PC-3 (cell line): ENCODE measurements at regions not wholly inside any gene's neighbourhood (a gene's known extent, or its start where the extent isn't known, plus 50 kb on each side); places are given as distances from the start of the nearest gene placed in this dataset.

ENCODE experiments used
- ATAC-seq: fragments of 200-7000 bp; cut with Tn5 transposase; 2 replicates; pipeline ENCODE4 v1.9.1; 2020; ENCODE audit warnings: mild to moderate bottlenecking, moderate library complexity
- BruUV-seq: library from RNA; stranded (reverse); fragments of 400-500 nt; replicated peaks from 2 replicates; lab custom pipeline; 2021; lab: Mats Ljungman, UMichigan
- CTCF ChIA-PET: fragments of 300-600 bp; sonication (Branson Sonifier 250); formaldehyde crosslinking; loops from one replicate; lab custom pipeline; 2022; ENCODE audit warnings: antibody characterized with exemption; lab: Charles Lee
- POLR2A ChIA-PET: fragments of 300-600 bp; sonication (Branson Sonifier 250); formaldehyde crosslinking; loops from one replicate; lab custom pipeline; 2022; ENCODE audit warnings: antibody characterized with exemption; ENCODE audit not compliant: unreplicated experiment; lab: Charles Lee
- DNase-seq: peaks from one replicate; pipeline ENCODE4 v3.0.0-alpha.2; 2015
- H2AFZ ChIP-seq: fragments of 300-600 bp; sonication (generic); 2 replicates; pipeline ENCODE4 v1.6.0; 2016; ENCODE audit warnings: antibody characterized with exemption, low read length
- H3F3A ChIP-seq: fragments of 300-600 bp; sonication (generic); one replicate; pipeline ENCODE4 v1.6.0; 2017; ENCODE audit warnings: antibody characterized with exemption, low read length, control low read depth, mild to moderate bottlenecking; ENCODE audit not compliant: unreplicated experiment
- H3K27ac ChIP-seq: fragments of 300-600 bp; sonication (generic); 2 replicates; pipeline ENCODE4 v1.5.1; 2016; ENCODE audit warnings: mild to moderate bottlenecking, low read length
- H3K27me3 ChIP-seq: fragments of 300-600 bp; sonication (generic); 2 replicates; pipeline ENCODE4 v1.6.1; 2016; ENCODE audit warnings: low read length, mixed read lengths
- H3K36me3 ChIP-seq: fragments of 300-600 bp; sonication (generic); 2 replicates; pipeline ENCODE4 v1.6.1; 2016; ENCODE audit warnings: low read depth, mixed run types, low read length, mixed read lengths
- H3K4me1 ChIP-seq: fragments of 300-600 bp; sonication (generic); 2 replicates; pipeline ENCODE4 v1.5.1; 2016; ENCODE audit warnings: low read length; ENCODE audit not compliant: insufficient read depth
- H3K4me2 ChIP-seq: fragments of 300-600 bp; sonication (generic); 2 replicates; pipeline ENCODE4 v1.6.0; 2016; ENCODE audit warnings: low read length
- H3K4me3 ChIP-seq: fragments of 300-600 bp; sonication (generic); 2 replicates; pipeline ENCODE4 v1.5.1; 2016; ENCODE audit warnings: mild to moderate bottlenecking, low read length, mixed read lengths
- H3K79me2 ChIP-seq: fragments of 300-600 bp; sonication (generic); 2 replicates; pipeline ENCODE4 v1.6.1; 2017; ENCODE audit warnings: low read length, mixed read lengths
- H3K9ac ChIP-seq: fragments of 300-600 bp; sonication (generic); 2 replicates; pipeline ENCODE4 v1.6.0; 2016; ENCODE audit warnings: mild to moderate bottlenecking, low read length
- H3K9me2 ChIP-seq: fragments of 300-600 bp; sonication (generic); replicated peaks from 2 replicates; pipeline ENCODE4 v1.6.1; 2016; ENCODE audit warnings: mixed run types, low read length, mixed read lengths
- H3K9me3 ChIP-seq: fragments of 300-600 bp; sonication (generic); 2 replicates; pipeline ENCODE4 v1.6.1; 2016; ENCODE audit warnings: low read length, mixed read lengths
- H4K20me1 ChIP-seq: fragments of 300-600 bp; sonication (generic); 2 replicates; pipeline ENCODE4 v1.6.1; 2016; ENCODE audit warnings: low read length, mixed read lengths
- EZH2 ChIP-seq: fragments of 300-600 bp; sonication (generic); IDR thresholded peaks from one replicate; pipeline ENCODE4 v1.6.1; 2017; ENCODE audit warnings: antibody characterized with exemption, mild to moderate bottlenecking, low read length; ENCODE audit not compliant: unreplicated experiment
- EZH2phosphoT487 ChIP-seq: fragments of 300-600 bp; sonication (generic); IDR thresholded peaks from 2 replicates; pipeline ENCODE4 v1.6.1; 2018; ENCODE audit warnings: mild to moderate bottlenecking, antibody characterized with exemption, low read length, borderline replicate concordance
- intact Hi-C: fragments of 100-400 bp; cut with micrococcal nuclease; formaldehyde crosslinking; loops from 2 replicates; pipeline ENCODE4 v1.9.0; 2023
- TF ChIP-seq, protein P1 (sequence below): fragments of 300-600 bp; sonication (generic); conservative IDR thresholded peaks from 2 replicates; pipeline ENCODE4 v1.5.1; 2017; ENCODE audit warnings: antibody characterized with exemption, low read depth, mild to moderate bottlenecking, low read length

DNA sequence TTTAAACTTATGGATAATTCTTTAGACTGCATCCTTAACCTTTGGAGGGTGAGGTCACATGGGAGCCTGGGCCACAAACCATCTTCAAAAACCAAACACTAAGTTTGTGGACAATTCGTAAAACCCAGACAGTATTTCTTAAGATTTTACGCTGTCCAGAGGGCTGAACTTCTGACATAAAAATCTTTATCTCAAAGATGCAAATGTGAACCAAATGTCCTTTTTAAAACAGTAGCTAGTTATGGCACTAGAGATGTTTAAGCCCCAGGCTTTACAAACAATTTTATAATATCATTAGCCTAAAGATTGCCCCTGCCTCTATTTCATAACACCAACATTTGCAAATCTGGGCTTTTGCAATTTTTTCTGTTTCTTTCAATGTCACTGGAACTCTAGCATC lies 287.2 kb downstream of the SATB1 start:
- ATAC-seq (no peak), DNase-seq (no peak)
- POLR2A ChIA-PET: no interaction called here
- no TSS peak for BruUV-seq
- TF ChIP-seq, protein P1, sequence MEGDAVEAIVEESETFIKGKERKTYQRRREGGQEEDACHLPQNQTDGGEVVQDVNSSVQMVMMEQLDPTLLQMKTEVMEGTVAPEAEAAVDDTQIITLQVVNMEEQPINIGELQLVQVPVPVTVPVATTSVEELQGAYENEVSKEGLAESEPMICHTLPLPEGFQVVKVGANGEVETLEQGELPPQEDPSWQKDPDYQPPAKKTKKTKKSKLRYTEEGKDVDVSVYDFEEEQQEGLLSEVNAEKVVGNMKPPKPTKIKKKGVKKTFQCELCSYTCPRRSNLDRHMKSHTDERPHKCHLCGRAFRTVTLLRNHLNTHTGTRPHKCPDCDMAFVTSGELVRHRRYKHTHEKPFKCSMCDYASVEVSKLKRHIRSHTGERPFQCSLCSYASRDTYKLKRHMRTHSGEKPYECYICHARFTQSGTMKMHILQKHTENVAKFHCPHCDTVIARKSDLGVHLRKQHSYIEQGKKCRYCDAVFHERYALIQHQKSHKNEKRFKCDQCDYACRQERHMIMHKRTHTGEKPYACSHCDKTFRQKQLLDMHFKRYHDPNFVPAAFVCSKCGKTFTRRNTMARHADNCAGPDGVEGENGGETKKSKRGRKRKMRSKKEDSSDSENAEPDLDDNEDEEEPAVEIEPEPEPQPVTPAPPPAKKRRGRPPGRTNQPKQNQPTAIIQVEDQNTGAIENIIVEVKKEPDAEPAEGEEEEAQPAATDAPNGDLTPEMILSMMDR: no peak
- TF ChIP-seq EZH2phosphoT487 (no peak), EZH2 (no peak)
- no peaks in the 10 kb centered on the region for H3K27me3 ChIP-seq
- no peaks in the 10 kb centered on the region for H3K79me2 ChIP-seq
- H3K4me1 ChIP-seq: peaks cover 18% of the 10 kb centered on the region
- H3K9ac ChIP-seq: no peak overlapping the region
- no peak overlapping the region for H3K27ac ChIP-seq
- H2AFZ ChIP-seq: no peak overlapping the region
- H3K9me3 ChIP-seq: no peaks in the 10 kb centered on the region
- intact Hi-C loops: no loop called here
- CTCF ChIA-PET: no interaction called here
- no peaks in the 10 kb centered on the region for H4K20me1 ChIP-seq
- H3F3A ChIP-seq: no peaks in the 10 kb centered on the region
- no peak overlapping the region for H3K4me2 ChIP-seq
- no peak overlapping the region for H3K4me3 ChIP-seq
- H3K9me2 ChIP-seq: no peaks in the 10 kb centered on the region
- H3K36me3 ChIP-seq: no peaks in the 10 kb centered on the region

DNA sequence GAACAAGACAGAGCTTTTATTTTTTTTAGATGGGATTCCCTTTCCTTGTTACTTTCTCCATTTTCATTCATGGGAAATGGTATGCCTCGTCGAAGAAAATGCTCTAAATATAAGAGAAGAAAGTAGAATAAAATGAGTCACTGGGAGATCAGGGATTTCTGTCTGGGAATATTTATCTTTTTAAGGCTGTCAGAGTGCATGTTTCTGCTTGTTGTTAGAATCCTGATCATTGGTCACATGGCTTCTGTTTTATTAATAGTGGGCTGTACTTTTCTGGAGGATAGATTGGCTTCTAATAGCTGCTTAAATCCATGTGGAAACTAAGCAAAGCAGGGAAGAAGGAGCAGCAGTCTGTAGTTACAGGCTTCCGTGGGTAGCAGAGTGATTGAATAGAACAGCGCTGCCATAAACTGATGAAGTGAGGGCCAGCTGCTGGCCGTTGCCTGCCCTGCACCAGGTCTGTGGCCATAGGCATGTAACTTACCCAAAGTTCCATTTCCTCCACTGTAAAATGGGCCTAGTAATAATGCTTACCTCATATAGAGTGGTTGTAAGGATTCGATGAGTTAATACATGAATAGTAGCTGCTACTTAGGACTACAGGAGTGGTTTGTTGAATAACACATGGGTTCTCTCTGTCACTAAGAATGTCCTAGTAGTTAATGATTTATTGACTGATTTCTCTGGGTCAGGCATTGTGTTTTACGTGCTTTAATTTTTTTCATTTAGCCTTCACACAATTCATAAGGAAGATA lies 289.9 kb downstream of the SATB1 start:
- Histone ChIP-seq H3K4me1 (peaks cover 18% of the 10 kb centered on the region), H3K36me3 (no peaks in the 10 kb centered on the region), H3K4me2 (peak overlapping the region; percentile 49), H3K27ac (peak overlapping the region; percentile 78), H3K9me2 (no peaks in the 10 kb centered on the region), H3K9ac (peak overlapping the region; percentile 11; the same call in 1 of the 2 replicates), H3K9me3 (no peaks in the 10 kb centered on the region), H2AFZ (peak overlapping the region; percentile 56), H3K4me3 (no peak overlapping the region), H3K27me3 (no peaks in the 10 kb centered on the region), H3F3A (no peaks in the 10 kb centered on the region), H3K79me2 (no peaks in the 10 kb centered on the region), H4K20me1 (no peaks in the 10 kb centered on the region)
- DNase-seq (no peak), ATAC-seq (no peak)
- ChIA-PET POLR2A (interaction anchor here (0.6 to 0.7 kb wide), 2 partner anchors 69 to 83 kb away, joined by 3 to 4 read pairs; no protein-coding TSS in a partner anchor), CTCF (no interaction called here)
- no TSS peak for BruUV-seq
- intact Hi-C loops: no loop called here
- TF ChIP-seq EZH2 (no peak), EZH2phosphoT487 (no peak)
- TF ChIP-seq, protein P1: no peak
